Keratinocyte (primary cell): ENCODE measurements at regions not wholly inside any gene's neighbourhood (a gene's known extent, or its start where the extent isn't known, plus 50 kb on each side); places are given as distances from the start of the nearest gene placed in this dataset.

Experiments used
- EZH2 ChIP-seq: IDR thresholded peaks from one replicate; pipeline ENCODE4 v1.6.1; 2012; ENCODE audit warnings: inconsistent platforms, mild to moderate bottlenecking, low read length, moderate library complexity
- TF ChIP-seq, protein P1 (sequence below), 3 experiments: IDR thresholded peaks in 1 of 3; conservative IDR thresholded peaks in 1 of 3; optimal IDR thresholded peaks in 1 of 3; 2 replicates in 2 of 3; 3 replicates in 1 of 3; pipeline versions ENCODE3 to v1.5.1; 2011; ENCODE audit warnings: low read length in 3 of 3, mild to moderate bottlenecking in 3 of 3, moderate library complexity in 2 of 3, control low read depth in 1 of 3, inconsistent platforms in 1 of 3; ENCODE audit not compliant: insufficient read depth in 2 of 3; ENCODE audit errors: extremely low read depth in 1 of 3

DNA sequence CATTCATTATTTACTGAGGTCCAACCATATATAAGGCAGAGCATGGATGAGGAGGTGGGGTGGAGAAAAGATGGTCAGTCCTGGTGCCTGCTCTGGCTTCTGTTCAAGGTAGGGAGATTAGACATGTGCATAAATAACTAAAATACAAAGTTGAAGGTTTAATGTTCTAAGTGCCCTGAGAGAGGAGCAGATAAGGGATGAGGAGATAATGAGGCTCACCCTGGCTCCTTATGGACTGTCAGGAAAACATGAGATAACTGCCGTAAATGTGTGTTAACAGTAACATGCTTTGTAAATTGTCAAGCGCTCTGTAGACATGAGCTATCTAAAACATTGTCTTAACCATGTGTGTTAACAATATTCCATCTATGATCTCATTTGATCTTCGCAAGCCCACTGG lies 474.6 kb upstream of the USP24 start:
- TF ChIP-seq, protein P1, sequence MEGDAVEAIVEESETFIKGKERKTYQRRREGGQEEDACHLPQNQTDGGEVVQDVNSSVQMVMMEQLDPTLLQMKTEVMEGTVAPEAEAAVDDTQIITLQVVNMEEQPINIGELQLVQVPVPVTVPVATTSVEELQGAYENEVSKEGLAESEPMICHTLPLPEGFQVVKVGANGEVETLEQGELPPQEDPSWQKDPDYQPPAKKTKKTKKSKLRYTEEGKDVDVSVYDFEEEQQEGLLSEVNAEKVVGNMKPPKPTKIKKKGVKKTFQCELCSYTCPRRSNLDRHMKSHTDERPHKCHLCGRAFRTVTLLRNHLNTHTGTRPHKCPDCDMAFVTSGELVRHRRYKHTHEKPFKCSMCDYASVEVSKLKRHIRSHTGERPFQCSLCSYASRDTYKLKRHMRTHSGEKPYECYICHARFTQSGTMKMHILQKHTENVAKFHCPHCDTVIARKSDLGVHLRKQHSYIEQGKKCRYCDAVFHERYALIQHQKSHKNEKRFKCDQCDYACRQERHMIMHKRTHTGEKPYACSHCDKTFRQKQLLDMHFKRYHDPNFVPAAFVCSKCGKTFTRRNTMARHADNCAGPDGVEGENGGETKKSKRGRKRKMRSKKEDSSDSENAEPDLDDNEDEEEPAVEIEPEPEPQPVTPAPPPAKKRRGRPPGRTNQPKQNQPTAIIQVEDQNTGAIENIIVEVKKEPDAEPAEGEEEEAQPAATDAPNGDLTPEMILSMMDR (optimal IDR thresholded peaks at IDR 0.05 in 1 of 3, IDR thresholded peaks at IDR 0.05 in 1 of 3, conservative IDR thresholded peaks at IDR 0.05 in 1 of 3; ENCODE audit: extremely low read depth in 1 of 3, insufficient read depth in 2 of 3, low read length in 3 of 3) = no peak
- TF ChIP-seq EZH2 = no peak
